ENCODE measurements at regions not wholly inside any gene's neighbourhood (a gene's known extent, or its start where the extent isn't known, plus 50 kb on each side); places are given as distances from the start of the nearest gene placed in this dataset.

DNA sequence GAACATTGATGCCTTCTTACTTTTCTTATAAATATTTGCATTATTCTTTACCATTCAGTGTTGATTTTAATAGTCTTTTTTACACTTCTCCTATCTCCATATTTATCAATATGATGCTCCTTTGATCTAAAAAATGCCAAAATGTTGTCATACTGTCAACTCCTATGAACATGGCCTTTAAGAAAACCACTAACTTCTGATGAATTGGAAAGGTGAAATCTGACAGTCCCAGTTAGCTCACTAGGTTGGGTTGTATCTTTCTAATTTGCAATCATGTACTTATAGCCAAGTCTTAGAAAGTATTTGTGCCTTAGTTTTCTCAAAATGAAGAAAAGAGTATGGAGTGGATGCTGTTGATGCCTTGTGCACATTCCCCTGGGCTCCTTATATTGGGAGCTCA is 75.4 kb upstream of the SPACA1 start:
- TF ChIP-seq, protein P1, sequence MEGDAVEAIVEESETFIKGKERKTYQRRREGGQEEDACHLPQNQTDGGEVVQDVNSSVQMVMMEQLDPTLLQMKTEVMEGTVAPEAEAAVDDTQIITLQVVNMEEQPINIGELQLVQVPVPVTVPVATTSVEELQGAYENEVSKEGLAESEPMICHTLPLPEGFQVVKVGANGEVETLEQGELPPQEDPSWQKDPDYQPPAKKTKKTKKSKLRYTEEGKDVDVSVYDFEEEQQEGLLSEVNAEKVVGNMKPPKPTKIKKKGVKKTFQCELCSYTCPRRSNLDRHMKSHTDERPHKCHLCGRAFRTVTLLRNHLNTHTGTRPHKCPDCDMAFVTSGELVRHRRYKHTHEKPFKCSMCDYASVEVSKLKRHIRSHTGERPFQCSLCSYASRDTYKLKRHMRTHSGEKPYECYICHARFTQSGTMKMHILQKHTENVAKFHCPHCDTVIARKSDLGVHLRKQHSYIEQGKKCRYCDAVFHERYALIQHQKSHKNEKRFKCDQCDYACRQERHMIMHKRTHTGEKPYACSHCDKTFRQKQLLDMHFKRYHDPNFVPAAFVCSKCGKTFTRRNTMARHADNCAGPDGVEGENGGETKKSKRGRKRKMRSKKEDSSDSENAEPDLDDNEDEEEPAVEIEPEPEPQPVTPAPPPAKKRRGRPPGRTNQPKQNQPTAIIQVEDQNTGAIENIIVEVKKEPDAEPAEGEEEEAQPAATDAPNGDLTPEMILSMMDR (IDR thresholded peaks at IDR 0.05): no peak
- no peak for TF ChIP-seq POLR2AphosphoS5 (IDR thresholded peaks at IDR 0.05)
- TF ChIP-seq POLR2A (IDR thresholded peaks at IDR 0.05): no peak

Data from breast epithelium (tissue), 3 donors.